ENCODE measurements at regions not wholly inside any gene's neighbourhood (a gene's known extent, or its start where the extent isn't known, plus 50 kb on each side); places are given as distances from the start of the nearest gene placed in this dataset.

DNA sequence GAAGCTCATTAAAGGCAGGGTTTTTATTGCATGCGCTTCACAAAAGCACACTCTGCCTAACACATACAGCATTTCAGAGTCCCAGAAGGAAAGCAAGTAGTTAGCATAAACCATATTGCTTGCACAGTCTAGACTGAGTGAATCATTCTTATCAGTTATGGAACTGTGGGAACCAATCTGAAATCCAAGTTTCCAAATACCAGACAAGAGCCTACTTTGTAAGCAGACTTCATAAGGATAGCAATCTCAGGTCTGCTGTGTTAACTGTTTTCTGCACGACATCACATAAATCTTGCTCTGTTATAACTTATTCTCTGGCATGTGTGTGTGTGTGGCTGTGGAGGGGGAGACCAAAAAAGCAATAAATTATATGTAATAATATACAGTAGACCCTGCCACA lies 608.1 kb upstream of the REG3G start:
- DNase-seq (ENCODE audit: low read depth in 4 of 4, low spot score in 2 of 4), result peak in 2 of 4 donors; percentile 2 to 11

GRCh38 chr2:78418021-78418420 lies 607.5 kb upstream of the REG3G start:
- no peak for DNase-seq (ENCODE audit: low read depth in 4 of 4, low spot score in 2 of 4)

- no peak for DNase-seq (ENCODE audit: low read depth in 4 of 4, low spot score in 2 of 4)
Measured at GRCh38 chr2:78420132-78420531, 605.4 kb upstream of the REG3G start.

DNA sequence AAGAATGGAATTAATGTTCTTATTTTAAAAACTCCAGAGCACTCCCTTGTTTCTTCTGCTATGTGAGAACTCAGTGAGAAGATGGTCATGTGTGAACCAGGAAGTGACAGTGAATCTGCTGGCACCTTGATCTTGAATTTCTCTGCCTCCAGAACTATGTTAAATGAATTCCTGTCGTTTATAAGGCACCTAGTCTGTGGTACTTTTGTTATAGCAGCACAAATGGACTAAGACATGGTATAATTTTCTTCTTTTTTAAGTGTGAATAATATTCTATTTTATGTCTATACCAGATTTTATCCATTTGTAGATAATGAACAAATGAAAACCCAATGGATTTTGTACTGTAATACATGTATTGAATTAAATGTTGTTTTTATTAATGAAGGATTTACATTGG lies 601.9 kb upstream of the REG3G start:
- DNase-seq (ENCODE audit: low read depth in 4 of 4, low spot score in 2 of 4), result no peak

- DNase-seq (ENCODE audit: low read depth in 4 of 4, low spot score in 2 of 4), result no peak
Measured at GRCh38 chr2:78427170-78427569, 598.3 kb upstream of the REG3G start.

GRCh38 chr2:78431241-78431640 lies 594.3 kb upstream of the REG3G start:
- no peak for DNase-seq (ENCODE audit: low read depth in 4 of 4, low spot score in 2 of 4)

DNA sequence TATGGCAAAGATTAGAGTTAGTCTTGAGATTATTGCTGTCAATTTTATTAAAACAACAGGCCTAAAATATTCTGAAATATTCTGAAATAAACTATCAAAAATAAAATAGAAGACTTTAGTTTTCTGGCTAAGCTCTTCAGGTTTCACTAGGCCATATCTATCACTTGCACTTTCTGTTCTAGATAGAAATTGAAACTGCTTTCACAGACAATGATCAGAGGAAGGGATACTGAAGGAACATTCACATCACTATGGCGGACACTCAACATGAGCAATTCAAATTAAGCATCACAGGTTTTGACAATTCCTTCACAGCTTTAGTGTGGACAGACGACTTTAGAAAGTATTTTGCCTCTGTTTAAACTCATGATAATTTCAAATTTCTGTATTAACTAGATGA lies 586.4 kb upstream of the REG3G start:
- no peak for DNase-seq (ENCODE audit: low read depth in 4 of 4, low spot score in 2 of 4)

DNA sequence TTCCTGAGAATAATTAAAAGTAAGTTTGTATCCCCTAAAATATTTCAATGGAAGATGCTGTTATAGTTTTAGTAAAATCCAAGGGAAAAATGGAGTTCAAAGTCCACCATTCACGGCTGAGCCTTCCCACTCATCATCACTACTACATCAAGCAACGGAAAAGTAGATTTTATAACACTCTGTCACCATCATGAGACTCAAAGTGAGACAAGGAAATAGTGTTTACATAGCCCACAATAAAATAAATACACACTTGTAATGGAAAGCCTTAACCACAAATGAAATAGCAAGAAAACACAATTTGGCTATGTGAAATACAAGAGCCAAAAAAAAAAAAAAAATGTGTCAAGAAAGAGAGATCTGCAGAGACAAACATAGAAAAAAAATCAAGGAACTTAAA lies 569.9 kb upstream of the REG3G start:
- no peak for DNase-seq (ENCODE audit: low read depth in 4 of 4, low spot score in 2 of 4)

DNA sequence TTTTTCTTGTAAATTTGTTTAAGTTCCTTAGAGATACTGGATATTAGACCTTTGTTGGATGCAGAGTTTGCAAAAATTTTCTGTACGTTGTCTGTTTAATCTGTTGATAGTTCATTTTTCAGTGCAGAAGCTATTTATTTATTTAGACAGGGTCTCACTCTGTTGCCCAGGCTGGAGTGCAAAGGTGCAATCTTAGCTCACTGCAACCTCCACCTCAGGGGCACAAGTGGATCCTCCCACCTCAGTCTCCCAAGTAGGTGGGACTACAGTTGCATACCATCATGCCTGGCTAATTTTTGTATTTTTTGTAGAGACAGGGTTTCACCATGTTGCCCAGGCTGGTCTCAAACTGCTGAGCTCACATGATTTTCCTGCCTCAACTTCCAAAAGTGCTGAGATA lies 568.2 kb upstream of the REG3G start:
- no peak for DNase-seq (ENCODE audit: low read depth in 4 of 4, low spot score in 2 of 4)

- no peak for DNase-seq (ENCODE audit: low read depth in 4 of 4, low spot score in 2 of 4)
Measured at GRCh38 chr2:78465707-78466106, 559.8 kb upstream of the REG3G start.

DNA sequence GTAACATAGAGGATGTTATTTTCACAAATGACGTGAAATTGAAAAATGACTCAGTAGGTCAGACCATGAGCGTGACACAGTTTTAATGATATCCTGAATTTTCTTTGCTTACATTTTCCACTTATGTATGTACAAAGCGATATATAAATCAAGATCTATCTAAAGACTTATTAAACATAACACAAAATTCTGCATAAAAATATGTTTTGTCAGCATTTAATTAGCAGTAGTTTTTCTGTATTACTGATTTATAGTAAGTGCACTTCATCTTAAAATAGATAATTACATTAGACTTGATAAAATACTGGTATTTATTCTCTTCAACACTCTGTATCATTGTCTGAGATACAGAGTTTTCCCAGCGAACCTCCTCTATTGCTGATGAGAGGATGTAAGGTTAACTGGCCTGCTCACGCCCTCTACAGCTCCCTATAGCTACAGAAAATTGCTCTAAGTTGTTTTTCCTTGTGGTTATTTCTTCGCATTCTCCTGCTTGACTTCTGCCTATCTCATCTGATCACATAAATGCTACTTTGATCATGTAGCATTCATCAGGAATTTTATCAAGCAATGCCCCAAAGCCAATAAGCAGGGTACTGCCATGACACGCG lies 548.8 kb upstream of the REG3G start:
- DNase-seq (ENCODE audit: low read depth in 4 of 4, low spot score in 2 of 4), result no peak

DNA sequence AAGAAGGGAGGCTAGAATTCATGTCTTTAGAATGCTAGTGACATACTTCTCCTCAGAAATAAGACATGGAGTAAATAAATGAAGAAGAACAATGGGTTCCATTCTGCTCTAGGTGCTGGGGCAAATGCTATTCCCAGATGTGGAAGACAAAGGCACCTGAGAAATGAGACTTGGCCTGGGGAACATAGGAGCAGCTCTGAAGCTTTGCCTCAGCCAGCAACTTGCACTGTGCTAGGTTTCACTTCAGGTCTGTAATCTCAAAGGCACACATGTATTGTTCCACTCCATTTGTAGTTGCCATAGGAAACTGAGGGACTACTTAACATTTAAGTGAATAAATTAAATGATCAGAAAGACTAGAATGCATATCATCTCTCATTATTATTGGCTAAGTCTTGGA lies 538.9 kb upstream of the REG3G start:
- DNase-seq (ENCODE audit: low read depth in 4 of 4, low spot score in 2 of 4), result no peak

DNA sequence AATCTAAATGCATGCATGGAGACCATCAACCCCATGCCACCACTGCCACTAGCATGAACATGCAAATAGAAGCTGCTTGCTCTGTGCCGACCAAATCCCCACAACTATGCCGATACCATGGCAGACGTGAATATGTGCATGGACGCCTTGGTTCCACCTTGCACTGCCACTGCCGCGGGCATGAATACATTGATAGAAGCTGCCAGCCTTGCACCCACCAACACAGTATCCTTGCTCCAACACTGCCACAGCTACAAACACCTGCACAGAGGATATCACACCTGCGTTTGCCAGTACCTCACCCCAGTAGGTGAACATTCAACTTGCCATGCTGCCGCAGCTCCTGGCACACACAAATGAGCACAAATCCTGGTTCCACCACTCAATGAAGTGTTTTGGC lies 527.4 kb upstream of the REG3G start:
- DNase-seq (ENCODE audit: low read depth in 4 of 4, low spot score in 2 of 4), result no peak

- DNase-seq (ENCODE audit: low read depth in 4 of 4, low spot score in 2 of 4), result no peak
Measured at GRCh38 chr2:78506301-78506700, 519.2 kb upstream of the REG3G start.

DNA sequence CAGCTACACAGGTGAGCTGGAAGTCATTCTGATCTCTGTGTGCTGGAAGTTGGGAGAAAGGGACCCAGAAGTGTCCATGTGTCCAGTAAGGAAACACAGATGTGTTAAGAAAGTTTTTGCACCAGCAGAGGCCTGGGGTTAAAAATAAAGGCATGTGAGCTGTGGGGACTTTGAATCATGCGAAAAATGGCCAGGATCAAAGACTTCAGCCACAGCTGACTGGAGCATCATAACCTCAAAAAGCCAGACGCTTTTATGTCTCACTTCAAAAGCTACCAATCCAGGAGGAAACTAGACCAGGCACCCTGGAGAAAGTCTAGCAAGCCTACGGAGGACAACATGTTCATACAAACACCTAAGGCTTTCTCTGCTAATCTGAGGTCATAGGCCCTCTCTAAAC lies 503.6 kb upstream of the REG3G start:
- DNase-seq (ENCODE audit: low read depth in 4 of 4, low spot score in 2 of 4), result no peak

- no peak for DNase-seq (ENCODE audit: low read depth in 4 of 4, low spot score in 2 of 4)
Measured at GRCh38 chr2:78532762-78533379, 492.6 kb upstream of the REG3G start.

- DNase-seq (ENCODE audit: low read depth in 4 of 4, low spot score in 2 of 4), result no peak
Measured at GRCh38 chr2:78535395-78535794, 490.1 kb upstream of the REG3G start.

DNA sequence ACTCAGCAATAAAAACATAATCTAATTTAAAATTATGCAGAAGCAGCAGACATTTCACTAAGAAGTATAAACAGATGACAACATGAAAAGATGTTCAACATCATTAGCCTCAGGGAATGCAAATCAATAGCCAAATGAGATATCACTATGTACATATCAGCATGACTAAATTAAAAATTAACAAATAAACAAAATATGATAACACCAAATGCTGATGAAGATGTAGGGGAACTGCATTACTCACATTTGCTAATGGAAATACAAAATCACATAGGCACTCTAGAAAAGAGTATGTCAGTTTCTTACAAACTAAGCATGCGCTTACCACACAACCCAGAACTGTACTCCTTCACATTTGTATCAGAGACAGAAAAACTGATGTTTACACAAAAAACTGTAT lies 487.2 kb upstream of the REG3G start:
- no peak for DNase-seq (ENCODE audit: low read depth in 4 of 4, low spot score in 2 of 4)

DNA sequence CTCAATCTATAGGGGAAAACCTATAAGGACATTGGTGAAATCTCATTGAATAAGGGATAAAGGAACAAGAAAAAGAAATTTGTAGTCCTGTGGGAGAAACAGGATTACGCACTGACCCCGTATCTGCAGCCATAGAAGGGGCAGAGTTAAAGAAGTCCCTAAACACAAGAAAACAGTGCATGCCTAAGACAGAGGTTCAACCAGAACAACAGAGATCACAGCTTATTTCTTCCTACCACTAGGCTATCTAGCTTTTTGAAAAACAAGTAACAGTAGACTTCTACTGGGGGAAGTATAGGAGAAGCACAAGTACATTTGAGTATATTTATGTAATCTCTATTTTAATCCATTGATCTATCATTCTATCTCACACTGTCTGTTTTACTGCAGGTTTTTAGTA lies 485.2 kb upstream of the REG3G start:
- no peak for DNase-seq (ENCODE audit: low read depth in 4 of 4, low spot score in 2 of 4)

- DNase-seq (ENCODE audit: low read depth in 4 of 4, low spot score in 2 of 4), result no peak
Measured at GRCh38 chr2:78541088-78541450, 484.4 kb upstream of the REG3G start.

DNA sequence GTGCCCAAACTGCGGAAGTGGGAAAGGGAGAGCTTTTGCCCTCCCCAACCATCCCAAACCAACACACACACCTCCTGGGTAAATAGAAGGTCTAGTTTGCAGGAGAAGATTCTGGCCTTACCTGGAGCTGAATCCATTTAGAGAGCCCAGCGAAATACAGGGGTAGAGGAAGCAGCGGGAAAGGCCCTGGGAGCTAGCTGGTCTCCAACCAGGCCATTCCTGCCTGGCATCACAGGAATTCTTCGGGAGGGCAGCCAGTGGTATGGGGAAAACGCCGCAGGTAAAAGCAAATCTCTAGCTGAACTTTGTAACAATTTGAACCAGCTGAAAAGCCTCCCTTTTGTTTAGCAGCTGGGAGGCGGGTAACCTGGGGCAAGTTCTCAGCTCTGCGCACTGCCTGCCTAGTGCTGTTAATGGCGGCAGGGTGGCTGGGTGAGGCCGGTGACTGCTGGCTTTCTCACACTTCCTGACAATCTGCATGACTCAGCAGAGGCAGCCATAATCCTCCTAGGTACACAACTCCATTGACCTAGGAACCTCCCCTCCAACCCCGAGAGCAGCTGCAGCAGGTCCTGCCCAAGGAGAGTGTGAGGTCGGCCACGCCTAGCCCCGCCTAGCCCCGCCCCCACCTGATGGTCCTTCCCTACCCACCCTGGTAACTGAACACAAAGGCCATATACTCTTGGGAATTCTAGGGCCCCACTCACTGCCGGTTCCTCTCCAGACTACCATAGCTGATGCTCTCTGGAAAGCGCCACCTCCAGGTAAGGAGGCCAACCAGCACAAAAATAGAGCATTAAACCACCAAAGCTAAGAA lies 483.8 kb upstream of the REG3G start:
- no peak for DNase-seq (ENCODE audit: low read depth in 4 of 4, low spot score in 2 of 4)

- no peak for DNase-seq (ENCODE audit: low read depth in 4 of 4, low spot score in 2 of 4)
Measured at GRCh38 chr2:78546843-78547242, 478.7 kb upstream of the REG3G start.
